ENCODE measurements at regions not wholly inside any gene's neighbourhood (a gene's known extent, or its start where the extent isn't known, plus 50 kb on each side); places are given as distances from the start of the nearest gene placed in this dataset.

- DNase-seq = no peak
Observed at GRCh38 chr14:25134184-25134583, 84.2 kb upstream of the STXBP6 start.

- peak; percentile 41 to 53 for DNase-seq
Observed at GRCh38 chr14:25132732-25133422, 82.9 kb upstream of the STXBP6 start.

GRCh38 chr14:25132094-25132493 is 82.1 kb upstream of the STXBP6 start:
- no peak for DNase-seq

GRCh38 chr14:25122843-25123242 is 72.9 kb upstream of the STXBP6 start:
- DNase-seq = no peak

GRCh38 chr14:25122211-25122610 is 72.3 kb upstream of the STXBP6 start:
- no peak for DNase-seq

- no peak for DNase-seq
Observed at GRCh38 chr14:25121337-25122129, 71.6 kb upstream of the STXBP6 start.

- DNase-seq = no peak
Observed at GRCh38 chr14:25120261-25120660, 70.3 kb upstream of the STXBP6 start.

- DNase-seq = no peak
Observed at GRCh38 chr14:25118671-25119070, 68.7 kb upstream of the STXBP6 start.

GRCh38 chr14:25117342-25117741 is 67.4 kb upstream of the STXBP6 start:
- DNase-seq = no peak

- DNase-seq = no peak
Observed at GRCh38 chr14:25116607-25117006, 66.7 kb upstream of the STXBP6 start.

GRCh38 chr14:25113394-25113793 is 63.4 kb upstream of the STXBP6 start:
- DNase-seq = no peak

GRCh38 chr14:25111061-25111601 is 61.2 kb upstream of the STXBP6 start:
- no peak for DNase-seq

GRCh38 chr14:25110106-25110505 is 60.2 kb upstream of the STXBP6 start:
- DNase-seq = no peak

GRCh38 chr14:25108959-25109358 is 59.0 kb upstream of the STXBP6 start:
- DNase-seq = no peak

- DNase-seq = no peak
Observed at GRCh38 chr14:25108291-25108690, 58.3 kb upstream of the STXBP6 start.

- DNase-seq = no peak
Observed at GRCh38 chr14:25103820-25104219, 53.9 kb upstream of the STXBP6 start.

GRCh38 chr14:25103271-25103670 is 53.3 kb upstream of the STXBP6 start:
- no peak for DNase-seq

GRCh38 chr14:25102788-25103187 is 52.8 kb upstream of the STXBP6 start:
- no peak for DNase-seq

- no peak for DNase-seq
Observed at GRCh38 chr14:25101276-25101675, 51.3 kb upstream of the STXBP6 start.

Measured in stimulated activated CD4-positive, alpha-beta T cell treated with anti-CD3 and anti-CD28 coated beads, Interleukin-2, amount 100 ng/mL, for 48 hours (primary cell).